ENCODE measurements at regions not wholly inside any gene's neighbourhood (a gene's known extent, or its start where the extent isn't known, plus 50 kb on each side); places are given as distances from the start of the nearest gene placed in this dataset.
A peak's percentile ranks its signal among the peaks of the same experiment; 100 is the strongest.

DNA sequence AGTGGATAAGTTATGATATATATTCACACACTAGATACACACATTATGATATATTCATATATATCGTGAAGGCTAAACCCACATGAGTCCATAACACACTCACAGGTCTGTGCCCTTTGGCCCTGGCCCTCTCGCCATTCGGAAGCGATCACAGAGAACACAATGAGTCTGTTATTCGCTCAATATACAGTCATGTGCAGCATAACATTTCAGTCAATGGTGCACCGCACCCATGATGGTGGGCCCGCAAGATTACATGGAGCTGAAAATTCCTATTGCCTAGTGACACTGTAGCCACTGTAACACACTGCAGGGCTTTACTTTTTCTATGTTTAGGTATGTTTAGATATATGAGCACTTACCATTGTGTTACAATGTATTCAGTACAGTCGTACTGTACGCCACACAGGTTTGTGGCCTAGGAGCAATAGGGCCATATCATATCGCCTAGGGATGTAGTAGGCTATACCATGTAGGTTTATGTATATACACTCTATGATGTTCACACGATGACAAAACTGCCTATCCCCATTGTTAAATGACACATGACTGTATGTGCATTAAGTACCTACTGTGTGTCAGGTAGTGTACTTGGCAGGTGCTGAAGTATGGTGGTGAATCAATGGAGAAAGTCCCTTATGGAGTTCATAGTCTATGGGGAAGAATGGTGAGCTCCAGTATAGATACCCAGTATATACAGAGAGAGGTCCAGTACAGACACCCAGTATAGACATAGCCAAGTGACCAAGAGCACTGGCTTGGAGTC is 198.8 kb upstream of the KLF14 start:
- ATAC-seq, result peak; percentile 34 to 43
- no peaks in the 10 kb centered on the region for H3K9me3 Mint-ChIP-seq
- H3K27ac Mint-ChIP-seq, result peak overlapping the region in 1 of 2 donors; percentile 80
- peaks cover 63 to 65% of the 10 kb centered on the region in 2 donors for H3K4me1 Mint-ChIP-seq (ENCODE audit: low read depth in 2 of 2)
- no peak overlapping the region for H3K4me3 Mint-ChIP-seq
- no peak for DNase-seq (ENCODE audit: low spot score)
- peaks cover 48% of the 10 kb centered on the region for H3K36me3 Mint-ChIP-seq
- no peaks in the 10 kb centered on the region for H3K27me3 Mint-ChIP-seq

DNA sequence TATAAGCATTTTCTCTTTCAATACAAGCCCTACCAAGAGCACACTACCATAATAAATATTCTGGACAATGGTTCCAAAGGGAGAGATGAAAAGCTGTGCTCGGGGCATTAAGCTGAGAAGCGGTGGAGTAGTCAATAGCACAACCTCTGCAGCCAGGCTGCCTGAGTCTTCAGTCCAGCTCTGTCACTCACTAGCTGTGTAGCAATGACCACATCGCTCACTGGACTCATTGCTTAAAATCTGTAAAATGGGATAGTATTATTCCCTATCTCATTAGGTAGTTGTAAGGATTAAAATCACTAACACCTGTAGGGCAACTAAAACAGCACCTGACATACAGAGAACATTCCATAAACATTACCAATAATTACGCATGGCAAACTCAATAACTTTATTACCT is 199.9 kb upstream of the KLF14 start:
- H3K27ac Mint-ChIP-seq, result peak overlapping the region; percentile 63 to 80
- peaks cover 53% of the 10 kb centered on the region for H3K36me3 Mint-ChIP-seq

DNA sequence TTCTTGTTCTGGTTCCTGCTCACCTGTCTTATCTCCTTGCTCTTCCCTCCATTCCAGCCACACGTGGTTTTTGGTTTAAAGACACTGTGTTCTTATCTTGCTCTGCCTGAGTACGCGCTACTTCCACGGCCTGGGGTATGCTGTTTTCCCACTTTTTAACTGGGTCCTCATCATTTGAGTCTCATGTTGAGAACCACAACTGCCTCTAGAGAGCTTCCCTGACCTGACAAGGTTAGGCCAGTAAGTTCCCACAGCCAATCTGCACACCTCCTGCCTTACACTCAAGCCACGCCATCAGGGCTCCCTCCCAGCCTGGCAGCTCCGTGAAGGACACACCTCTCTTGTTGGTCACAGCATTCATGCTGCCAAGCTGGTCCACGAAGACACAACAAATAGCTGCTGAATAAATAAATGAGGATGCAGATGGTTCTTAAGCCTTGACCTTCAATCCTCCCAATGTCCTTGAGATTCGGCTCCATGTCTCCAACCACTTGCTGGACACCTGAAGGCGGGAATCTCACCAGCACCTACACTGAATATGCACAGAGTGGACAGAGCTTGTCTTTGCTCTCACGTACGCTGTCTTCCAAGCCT is 201.7 kb upstream of the KLF14 start:
- Mint-ChIP-seq H3K27ac (peak overlapping the region; percentile 63 to 80), H3K9me3 (no peaks in the 10 kb centered on the region), H3K4me3 (no peak overlapping the region), H3K36me3 (peaks cover 57% of the 10 kb centered on the region), H3K4me1 (ENCODE audit: low read depth in 2 of 2) (peaks cover 69 to 72% of the 10 kb centered on the region in 2 donors), H3K27me3 (no peaks in the 10 kb centered on the region)
- no peak for DNase-seq (ENCODE audit: low spot score)
- no peak for ATAC-seq

More for the DNA sequence above, 199.9 kb upstream of the KLF14 start:
- no peaks in the 10 kb centered on the region for H3K9me3 Mint-ChIP-seq
- ATAC-seq (no peak), DNase-seq (ENCODE audit: low spot score) (no peak)
- no peak overlapping the region for H3K4me3 Mint-ChIP-seq
- H3K4me1 Mint-ChIP-seq (ENCODE audit: low read depth in 2 of 2), result peaks cover 66% of the 10 kb centered on the region in 2 donors
- no peaks in the 10 kb centered on the region for H3K27me3 Mint-ChIP-seq

DNA sequence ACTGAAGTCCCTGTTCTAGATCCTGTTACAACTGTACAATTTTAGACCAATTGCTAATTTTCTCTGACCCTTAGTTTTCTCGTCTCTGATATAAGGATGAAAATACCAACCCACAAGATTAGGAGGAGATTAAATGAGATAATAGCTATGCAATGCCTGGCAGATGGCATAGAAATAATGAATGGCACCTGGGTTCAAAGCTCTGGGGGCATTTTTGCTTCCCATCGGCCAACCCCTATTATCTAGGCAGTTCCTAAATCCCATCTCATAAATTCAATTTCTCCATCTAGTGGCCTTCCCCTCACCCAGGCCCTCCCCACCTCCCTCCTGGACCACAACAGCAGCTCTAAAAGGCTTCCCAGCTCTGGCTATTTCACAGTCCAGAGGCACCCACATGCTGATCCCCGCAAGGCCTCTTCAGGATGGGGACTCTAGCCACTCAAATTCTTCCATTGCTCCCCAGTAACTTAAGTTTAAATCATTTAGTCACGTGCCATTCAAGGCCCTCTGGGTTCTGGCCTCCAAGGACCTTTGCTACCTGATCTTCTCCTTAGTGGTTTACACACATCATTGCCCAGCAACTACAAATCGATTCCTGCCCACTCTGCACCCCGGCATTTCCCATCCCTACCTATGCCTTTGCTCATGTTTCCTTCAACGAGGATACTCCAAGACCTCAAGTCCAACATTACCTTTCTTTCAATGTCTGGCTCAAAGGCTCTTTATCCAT is 202.4 kb upstream of the KLF14 start:
- H3K27ac Mint-ChIP-seq, result peak overlapping the region; percentile 63 to 80
- peaks cover 73 to 77% of the 10 kb centered on the region in 2 donors for H3K4me1 Mint-ChIP-seq (ENCODE audit: low read depth in 2 of 2)
- ATAC-seq (no peak), DNase-seq (ENCODE audit: low spot score) (no peak)
- H3K36me3 Mint-ChIP-seq, result peaks cover 61% of the 10 kb centered on the region
- H3K27me3 Mint-ChIP-seq, result no peaks in the 10 kb centered on the region
- H3K4me3 Mint-ChIP-seq, result peak overlapping the region; percentile 19
- H3K9me3 Mint-ChIP-seq, result no peaks in the 10 kb centered on the region

DNA sequence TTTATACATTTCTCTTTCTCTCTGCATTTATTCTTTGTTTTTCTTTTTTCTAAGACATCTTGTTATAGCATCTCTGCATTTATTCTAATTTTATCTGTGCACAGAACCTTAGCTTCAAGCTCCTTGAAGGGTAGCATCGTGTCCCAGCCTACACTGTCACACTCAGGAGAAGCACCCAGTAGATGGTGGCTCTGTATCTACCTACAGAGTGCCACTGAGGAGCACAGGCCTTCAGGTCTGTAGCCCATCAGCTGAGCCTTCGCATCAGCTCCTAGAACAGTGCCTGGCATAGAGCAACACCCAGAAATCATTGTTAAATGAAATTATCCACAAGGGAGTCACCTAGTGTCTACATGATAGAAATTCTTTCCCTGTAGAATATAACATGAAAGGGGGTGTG is 203.0 kb upstream of the KLF14 start:
- Mint-ChIP-seq H3K4me1 (ENCODE audit: low read depth in 2 of 2) (peaks cover 79 to 80% of the 10 kb centered on the region in 2 donors), H3K27me3 (no peaks in the 10 kb centered on the region), H3K36me3 (peaks cover 66% of the 10 kb centered on the region), H3K4me3 (peak overlapping the region; percentile 19), H3K27ac (peak overlapping the region; percentile 63 to 80), H3K9me3 (no peaks in the 10 kb centered on the region)
- DNase-seq (ENCODE audit: low spot score) (no peak), ATAC-seq (no peak)

DNA sequence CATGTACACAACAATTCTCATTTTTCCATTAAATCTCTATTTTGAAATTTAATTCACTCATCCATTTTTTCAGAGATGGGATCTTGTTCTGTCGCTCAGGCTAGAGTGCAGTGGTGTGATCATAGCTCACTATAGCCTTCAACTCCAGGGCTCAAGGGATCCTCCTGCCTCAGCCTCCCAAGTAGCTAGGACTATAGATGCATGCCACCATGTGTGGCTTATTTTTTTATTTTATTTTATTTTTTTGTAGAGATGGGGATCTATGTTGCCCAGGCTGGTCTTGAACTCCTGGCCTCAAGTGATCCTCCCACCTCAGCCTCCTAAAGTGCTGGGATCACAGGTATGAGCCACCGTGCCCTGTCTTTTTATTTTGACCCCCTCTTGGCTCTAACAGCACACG is 203.8 kb upstream of the KLF14 start:
- no peak for ATAC-seq
- DNase-seq (ENCODE audit: low spot score), result no peak
- H3K27ac Mint-ChIP-seq, result peak overlapping the region; percentile 82 to 90
- peak overlapping the region; percentile 73 for H3K4me3 Mint-ChIP-seq
- H3K27me3 Mint-ChIP-seq, result no peaks in the 10 kb centered on the region
- no peaks in the 10 kb centered on the region for H3K9me3 Mint-ChIP-seq
- H3K36me3 Mint-ChIP-seq, result peaks cover 74% of the 10 kb centered on the region
- peaks cover 83 to 86% of the 10 kb centered on the region in 2 donors for H3K4me1 Mint-ChIP-seq (ENCODE audit: low read depth in 2 of 2)

DNA sequence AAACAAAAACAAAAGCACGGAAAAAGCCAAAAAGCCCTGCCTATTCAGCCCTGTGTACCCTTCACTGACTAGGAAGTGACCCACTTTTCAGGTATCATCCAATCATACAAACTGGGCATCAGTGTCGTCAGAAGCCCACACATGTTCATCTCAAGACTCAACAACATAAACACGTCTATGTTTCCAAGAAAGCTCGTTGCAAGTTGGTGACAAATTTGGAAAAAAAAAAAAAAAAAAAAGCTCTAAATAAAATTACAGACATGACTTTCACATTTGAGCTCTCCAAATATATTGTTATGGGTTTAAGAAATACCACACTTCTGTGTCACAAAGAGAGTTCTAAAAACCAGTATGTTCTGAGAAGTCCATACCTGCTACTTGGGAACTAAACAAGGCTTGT is 204.7 kb upstream of the KLF14 start:
- Mint-ChIP-seq H3K27ac (peak overlapping the region; percentile 82 to 90), H3K4me1 (ENCODE audit: low read depth in 2 of 2) (peaks cover 83 to 86% of the 10 kb centered on the region in 2 donors), H3K4me3 (peak overlapping the region; percentile 73), H3K27me3 (no peaks in the 10 kb centered on the region), H3K9me3 (no peaks in the 10 kb centered on the region), H3K36me3 (peaks cover 74% of the 10 kb centered on the region)
- DNase-seq (ENCODE audit: low spot score) (no peak), ATAC-seq (peak; percentile 83 to 85)

DNA sequence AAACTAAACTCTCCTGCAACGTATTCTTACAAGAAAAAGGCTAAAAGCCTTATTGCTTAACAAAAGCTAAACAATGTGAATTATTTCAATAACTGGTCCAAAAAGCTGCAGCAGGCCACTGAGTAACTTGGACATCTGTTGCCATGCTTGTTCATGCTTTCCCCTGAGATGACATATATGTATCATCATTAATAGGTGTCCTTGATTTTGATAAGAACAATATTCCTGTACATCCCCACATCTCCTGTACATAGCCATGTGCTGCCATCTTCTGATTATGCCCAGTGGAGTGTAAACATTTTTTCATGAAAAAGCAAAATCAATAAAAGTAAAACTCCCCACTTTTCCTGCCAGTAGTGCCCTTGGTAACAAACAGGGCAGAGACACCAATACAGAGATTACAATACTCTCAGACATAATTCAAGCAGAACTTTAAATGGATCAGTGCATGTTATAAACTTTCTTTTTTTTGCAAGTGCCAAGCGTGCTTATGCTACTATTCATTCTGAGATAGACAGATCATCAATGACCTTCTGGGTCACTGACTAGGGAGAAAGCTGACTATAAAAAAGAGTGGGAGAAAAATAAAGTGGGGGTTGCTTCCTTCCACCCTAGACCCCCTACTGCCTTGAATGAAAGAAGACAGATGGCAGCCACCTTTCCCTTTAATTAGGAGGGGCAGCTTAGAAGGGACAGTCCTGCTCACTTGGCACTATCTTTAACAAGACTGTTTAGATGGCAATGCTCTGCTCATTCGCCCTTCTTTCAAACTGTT is 205.5 kb upstream of the KLF14 start:
- H3K36me3 Mint-ChIP-seq, result peaks cover 68% of the 10 kb centered on the region
- no peak for ATAC-seq
- peaks cover 80 to 87% of the 10 kb centered on the region in 2 donors for H3K4me1 Mint-ChIP-seq (ENCODE audit: low read depth in 2 of 2)
- no peaks in the 10 kb centered on the region for H3K27me3 Mint-ChIP-seq
- peak overlapping the region; percentile 82 to 90 for H3K27ac Mint-ChIP-seq
- no peak for DNase-seq (ENCODE audit: low spot score)
- H3K9me3 Mint-ChIP-seq, result no peaks in the 10 kb centered on the region
- peak overlapping the region; percentile 84 for H3K4me3 Mint-ChIP-seq

DNA sequence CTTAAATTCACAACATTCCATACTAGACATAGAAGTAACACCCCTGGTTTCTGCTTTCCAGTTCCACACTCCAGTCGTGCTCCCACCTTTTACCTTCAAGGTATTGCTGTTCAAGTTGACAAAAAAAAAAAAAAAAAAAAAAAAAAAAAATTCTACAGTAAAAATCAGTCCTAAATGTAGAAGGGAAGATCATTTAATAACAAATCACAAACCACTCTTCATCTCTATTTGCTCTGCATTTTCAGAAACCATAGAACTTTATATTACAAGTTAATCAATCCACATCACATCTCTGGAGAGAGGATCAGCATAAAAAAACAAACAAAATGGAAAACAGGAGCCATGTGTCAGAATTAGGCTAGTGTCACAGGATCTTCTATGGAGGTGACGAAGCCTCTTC is 206.3 kb upstream of the KLF14 start:
- H3K9me3 Mint-ChIP-seq, result no peaks in the 10 kb centered on the region
- peak overlapping the region; percentile 82 to 90 for H3K27ac Mint-ChIP-seq
- peaks cover 76 to 90% of the 10 kb centered on the region in 2 donors for H3K4me1 Mint-ChIP-seq (ENCODE audit: low read depth in 2 of 2)
- H3K36me3 Mint-ChIP-seq, result peaks cover 71% of the 10 kb centered on the region
- H3K4me3 Mint-ChIP-seq, result peak overlapping the region; percentile 84
- DNase-seq (ENCODE audit: low spot score), result no peak
- no peak for ATAC-seq
- no peaks in the 10 kb centered on the region for H3K27me3 Mint-ChIP-seq

DNA sequence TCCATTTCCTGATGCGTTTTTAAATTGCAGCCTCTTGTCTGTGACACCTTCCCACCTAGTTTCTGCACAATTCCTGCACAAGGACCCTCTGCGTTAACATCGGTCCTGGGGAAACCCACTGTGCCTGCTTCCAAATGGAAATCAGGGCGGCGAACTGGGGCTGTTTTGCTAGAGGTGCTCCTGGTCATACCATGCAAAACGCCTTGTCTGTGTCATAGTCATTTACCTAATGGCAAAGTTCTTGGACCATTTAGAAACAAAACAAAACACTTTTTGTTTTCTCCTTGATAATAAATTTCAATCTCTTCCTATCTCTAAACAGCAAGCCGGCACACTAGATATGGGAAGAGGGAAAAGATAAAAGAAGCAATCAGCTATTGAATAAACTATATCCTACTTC is 206.9 kb upstream of the KLF14 start:
- Mint-ChIP-seq H3K9me3 (no peaks in the 10 kb centered on the region), H3K27me3 (no peaks in the 10 kb centered on the region), H3K4me1 (ENCODE audit: low read depth in 2 of 2) (peaks cover 76 to 90% of the 10 kb centered on the region in 2 donors), H3K4me3 (peak overlapping the region; percentile 84), H3K27ac (peak overlapping the region; percentile 82 to 90), H3K36me3 (peaks cover 71% of the 10 kb centered on the region)
- ATAC-seq (no peak), DNase-seq (ENCODE audit: low spot score) (no peak)

DNA sequence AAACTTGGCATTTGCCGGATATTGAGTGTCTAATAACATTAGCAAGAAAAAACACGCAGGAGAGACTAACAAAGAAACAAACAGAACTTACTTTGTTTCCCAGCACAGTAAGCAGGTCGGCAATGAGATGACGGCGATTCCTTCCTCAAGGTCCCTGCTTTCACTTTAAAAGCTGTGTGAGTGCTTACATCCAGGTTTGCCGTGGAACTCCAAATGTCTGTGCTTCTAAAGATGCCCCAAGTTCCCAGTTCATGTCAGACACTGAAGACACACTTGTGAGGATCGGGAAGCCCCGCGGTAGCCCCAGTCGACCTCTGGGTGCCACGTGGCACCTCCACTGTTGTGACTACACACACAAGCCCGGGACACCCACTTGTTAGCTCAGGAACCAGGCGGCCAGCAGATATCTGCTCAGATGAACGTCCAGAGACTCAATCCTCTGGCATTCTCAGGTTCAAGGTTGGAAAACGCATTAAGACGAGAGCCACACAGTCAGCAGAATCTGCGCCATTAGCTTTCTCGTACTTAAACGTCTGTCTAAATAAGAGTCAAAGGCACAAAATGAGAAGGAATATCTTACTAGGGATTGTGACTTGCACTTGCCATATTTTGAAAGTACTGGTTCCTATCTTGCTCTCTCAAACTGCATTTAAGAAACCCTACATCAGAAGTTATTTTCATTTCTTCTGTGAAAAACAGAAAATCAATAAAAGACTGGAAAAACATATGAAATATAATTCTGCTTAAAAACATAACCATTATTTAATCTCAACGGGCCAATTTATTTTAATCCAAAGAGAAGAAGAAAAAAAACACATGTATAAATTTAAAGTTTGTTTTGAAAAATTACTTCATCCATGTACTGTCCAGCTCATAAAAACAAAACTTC is 207.6 kb upstream of the KLF14 start:
- Mint-ChIP-seq H3K4me1 (ENCODE audit: low read depth in 2 of 2) (peaks cover 77 to 93% of the 10 kb centered on the region in 2 donors), H3K27ac (peak overlapping the region; percentile 82 to 90), H3K9me3 (no peaks in the 10 kb centered on the region), H3K4me3 (peak overlapping the region; percentile 84), H3K27me3 (no peaks in the 10 kb centered on the region), H3K36me3 (peaks cover 74% of the 10 kb centered on the region)
- DNase-seq (ENCODE audit: low spot score) (no peak), ATAC-seq (peak in 1 of 2 donors; percentile 52)

DNA sequence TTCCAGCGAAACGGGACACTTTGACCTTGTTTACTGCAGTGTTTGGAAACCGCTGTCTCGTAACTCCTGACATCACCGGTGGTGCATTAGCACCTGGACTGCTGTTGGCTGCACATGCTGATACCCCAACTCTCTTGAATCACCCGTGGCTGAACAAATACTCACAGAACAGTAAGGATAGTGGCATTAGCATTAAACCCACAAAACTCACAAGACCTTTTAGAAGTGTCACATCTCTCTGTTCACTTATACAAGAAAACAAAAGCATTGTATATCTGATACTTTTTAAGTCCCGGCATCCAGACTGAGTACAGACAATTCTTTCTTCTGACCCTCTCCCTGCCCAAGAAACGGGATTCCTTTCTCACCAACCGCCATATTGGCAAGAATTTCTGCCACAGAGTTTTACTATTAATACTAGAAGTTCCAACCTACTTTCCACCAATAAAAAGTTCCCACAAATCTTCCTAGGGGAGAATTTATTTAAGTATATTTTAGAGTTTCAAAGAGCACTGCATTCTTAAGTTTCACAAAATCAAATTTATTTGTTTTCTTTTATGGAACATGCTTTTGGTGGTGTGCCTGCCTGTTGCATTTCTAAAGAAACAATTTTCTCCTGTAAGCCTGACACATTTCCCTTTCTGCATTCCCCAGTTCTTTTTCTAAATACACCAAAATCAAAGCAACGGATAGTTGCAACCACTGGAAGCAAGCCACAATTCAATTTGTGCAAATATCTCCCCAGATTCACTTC is 208.4 kb upstream of the KLF14 start:
- Mint-ChIP-seq H3K4me1 (ENCODE audit: low read depth in 2 of 2) (peaks cover 73 to 91% of the 10 kb centered on the region in 2 donors), H3K4me3 (peak overlapping the region; percentile 84), H3K9me3 (no peaks in the 10 kb centered on the region), H3K27ac (peak overlapping the region; percentile 82 to 90), H3K27me3 (no peaks in the 10 kb centered on the region), H3K36me3 (peaks cover 71% of the 10 kb centered on the region)
- DNase-seq (ENCODE audit: low spot score), result no peak
- ATAC-seq, result peak in 1 of 2 donors; percentile 35
